Embryonic facial prominence (tissue), 1 donor: ENCODE measurements at regions not wholly inside any gene's neighbourhood (a gene's known extent, or its start where the extent isn't known, plus 50 kb on each side); places are given as distances from the start of the nearest gene placed in this dataset.

ENCODE experiments used
- DNase-seq: peaks from one replicate; pipeline ENCODE4 v3.0.0-alpha.2; 2016; ENCODE audit errors: extremely low spot score

DNA sequence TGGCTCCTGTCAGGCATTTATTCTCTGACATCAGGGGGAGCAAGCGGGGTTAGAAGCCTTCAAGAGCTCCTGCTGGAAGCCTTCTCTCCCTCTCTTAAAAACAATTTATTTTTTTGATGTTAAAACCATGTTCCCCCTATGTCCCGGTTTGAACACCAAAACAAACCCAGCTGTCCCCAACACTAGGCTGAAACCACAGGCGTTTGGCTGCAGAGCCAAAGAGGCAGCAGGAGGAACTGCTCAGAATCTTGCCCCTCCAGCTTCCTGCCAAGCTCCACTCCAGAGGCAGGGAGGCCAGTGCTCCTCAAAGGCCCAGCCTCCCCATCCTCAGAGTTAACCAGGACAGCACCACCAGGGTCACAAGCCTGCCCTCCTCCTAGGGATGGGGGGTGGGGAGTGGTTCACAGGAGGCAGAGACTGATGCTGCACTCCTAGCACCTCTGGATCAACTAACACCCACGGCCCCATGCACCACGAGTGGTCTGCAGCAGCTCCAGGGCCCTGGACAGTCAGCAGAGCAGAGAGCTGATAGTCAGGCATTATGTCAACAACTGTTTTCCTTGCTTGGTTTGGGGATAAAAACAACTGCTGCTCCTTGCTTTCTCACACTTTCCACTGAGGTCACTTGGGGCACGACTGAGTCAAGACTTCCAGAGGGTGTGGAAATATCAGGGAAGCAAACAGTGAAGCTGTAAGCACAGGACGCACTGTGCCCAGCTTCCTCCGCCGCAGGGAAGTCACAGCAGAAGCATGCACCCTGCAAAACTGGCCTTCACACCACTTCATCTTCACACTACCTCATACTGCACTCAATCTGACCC is 96.5 kb upstream of the ADRA1B start:
- DNase-seq, result no peak

DNA sequence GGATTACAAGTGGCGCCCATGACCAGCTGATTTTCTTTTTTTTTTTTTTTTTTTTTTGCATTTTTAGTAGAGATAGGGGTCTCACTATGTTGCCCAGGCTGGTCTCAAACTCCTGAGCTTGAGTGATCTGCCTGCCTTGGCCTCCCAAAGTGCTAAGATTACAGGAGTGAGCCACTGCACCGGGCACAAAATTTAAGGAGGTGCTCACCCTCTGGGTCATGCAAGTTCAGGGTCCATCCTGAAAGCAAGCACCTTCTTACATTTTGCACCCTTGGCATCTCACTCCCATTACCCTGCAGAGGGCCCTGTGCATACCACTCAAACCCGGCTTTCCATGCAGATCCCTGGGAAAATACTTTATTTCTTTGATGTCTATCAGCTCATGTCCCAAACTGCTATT is 95.6 kb upstream of the ADRA1B start:
- no peak for DNase-seq

DNA sequence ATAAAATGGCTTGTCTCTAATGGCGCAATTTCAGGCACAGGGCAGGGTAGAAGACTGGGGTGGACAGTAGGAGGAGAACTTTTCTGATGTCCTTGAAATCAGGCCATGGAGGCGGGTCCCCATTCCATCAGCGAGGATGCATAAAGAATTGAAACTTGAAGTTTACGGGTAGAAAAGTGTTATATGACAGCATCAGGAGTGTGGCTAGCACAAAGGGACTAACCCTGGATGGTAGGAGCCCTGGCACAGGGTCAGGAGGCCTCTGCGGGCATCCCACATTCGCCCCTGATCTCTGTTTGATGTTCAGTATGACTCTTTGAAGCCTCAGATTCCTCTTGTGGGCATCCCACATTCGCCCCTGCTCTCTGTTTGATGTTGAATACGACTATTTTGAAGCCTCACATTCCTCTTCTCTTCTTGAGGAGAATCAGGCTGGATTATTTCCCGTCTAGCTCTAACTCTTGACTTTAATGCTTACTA is 94.8 kb upstream of the ADRA1B start:
- DNase-seq, result no peak

DNA sequence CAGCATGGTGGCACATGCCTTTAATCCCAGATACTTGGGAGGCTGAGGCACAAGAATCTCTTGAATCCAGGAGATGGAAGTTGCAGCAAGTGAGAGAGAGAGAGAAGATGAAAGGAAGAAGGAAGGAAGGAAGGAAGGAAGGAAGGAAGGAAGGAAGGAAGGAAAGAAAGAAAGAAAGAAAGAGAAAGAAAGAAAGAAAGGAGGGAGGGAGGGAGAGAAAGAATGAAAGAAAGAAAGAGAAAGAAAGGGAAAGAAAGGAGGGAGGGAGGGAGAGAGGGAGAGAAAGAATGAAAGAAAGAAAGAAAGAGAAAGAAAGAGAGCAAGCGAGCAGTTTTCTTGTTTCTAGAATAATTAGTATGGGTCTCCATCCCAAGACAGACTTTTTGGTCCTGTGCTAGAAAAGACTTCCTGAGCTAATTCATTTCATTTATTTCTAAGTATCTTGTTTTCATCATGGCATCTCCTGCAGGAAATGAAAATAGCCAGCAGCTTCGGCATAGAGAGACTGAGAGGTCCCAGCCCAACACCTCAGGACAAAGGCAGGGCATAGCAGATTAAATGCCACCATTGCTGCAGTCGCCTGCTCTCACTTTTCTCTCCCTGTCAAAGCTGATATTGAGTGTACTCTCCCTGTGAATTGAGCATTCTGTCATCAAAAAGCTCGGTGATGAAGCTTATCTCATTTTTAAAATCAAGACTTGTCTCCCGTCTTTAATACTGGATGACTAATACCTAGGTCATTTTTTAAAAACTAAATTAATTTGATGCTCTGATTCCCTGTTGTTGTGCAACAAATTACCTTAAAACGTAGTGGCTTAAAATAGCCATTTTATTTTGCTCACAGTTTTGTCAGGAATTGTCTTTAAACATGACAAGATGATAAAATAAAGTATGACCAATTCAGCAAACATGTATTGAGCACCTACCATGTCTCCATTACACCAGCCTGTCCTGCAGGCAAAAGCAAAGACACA is 91.8 kb upstream of the ADRA1B start:
- DNase-seq, result no peak

DNA sequence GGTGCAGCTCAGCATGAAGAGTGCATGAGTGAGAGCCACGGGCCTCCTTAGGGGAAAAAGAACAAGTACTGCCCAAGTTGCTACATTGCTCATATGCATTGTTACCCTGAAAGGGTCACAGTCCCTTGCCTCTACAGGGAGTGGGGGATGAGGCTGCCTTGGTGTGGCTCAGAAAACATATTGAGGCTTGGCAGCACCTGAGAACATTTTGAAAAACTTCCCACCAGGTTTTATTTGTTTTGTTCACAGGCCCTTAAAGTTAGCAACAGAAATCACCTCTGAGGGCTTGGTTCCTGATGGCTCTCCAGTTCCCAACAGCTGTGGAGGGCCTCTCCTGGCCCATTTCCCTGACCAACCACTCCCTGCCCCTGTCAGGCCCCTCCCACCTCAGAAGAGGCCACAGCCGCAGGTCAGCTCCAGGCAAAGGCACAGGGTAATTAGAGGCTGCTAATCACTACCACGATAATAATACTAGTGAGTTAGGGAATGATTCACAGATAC is 90.7 kb upstream of the ADRA1B start:
- no peak for DNase-seq

DNA sequence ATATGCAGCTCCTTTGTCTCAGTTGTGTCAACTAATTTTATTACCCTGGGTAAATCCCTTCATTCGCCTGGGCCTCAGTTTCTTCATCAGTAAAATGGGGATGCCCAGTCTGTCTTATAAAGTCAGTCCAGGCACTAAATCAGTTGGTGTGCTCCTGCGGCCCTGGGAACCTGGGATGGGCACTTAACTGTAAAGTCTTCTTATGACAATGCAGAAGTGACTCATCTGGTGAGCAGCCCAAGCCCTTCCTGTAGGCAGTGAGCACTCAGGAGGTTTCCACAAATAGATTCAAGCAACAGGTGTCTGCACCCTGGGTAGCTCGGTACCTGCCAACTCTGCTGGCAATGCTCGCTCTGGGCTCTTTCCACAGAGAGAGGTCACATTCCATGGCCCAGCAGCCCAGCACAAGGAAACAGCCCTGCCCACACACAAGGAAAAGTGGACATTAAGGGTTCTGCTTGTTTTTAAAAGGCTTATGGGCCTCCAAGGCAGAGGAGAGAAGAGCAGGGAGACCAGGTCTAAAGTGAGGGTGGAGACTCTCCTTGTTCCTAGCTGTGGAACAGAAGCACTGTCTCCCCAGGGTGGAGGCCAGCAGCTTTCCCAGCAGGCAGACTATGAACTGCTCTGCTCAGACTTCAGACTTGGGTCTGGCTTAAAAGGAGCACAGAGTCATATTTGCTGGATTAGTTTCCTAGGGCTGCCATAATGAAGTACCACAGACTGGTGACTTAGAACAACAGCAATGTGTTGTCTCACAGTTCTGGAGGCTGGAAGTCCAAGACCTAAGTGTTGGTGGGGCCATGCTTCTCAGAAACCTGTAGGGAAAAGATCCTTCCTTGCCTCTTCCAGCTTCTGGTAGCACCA is 89.7 kb upstream of the ADRA1B start:
- DNase-seq, result no peak

DNA sequence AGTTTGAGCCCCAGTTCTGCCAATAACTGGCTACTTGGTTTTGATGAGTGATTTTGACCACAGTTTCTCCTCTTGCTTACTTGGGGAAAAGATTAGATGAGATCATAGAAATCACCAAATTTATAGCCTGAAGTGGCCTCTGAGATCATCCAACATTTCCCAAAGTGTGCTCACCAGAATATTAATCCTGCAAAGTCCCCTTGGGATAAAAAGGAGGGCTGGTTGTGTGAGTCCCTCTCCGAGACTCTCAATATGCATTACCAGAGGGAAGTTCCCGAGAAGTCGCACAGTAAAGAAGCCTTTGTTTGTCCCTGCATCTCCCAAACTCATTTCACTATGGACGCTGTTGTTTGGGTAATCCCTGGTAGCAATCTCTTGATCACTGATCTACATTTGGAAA is 88.4 kb upstream of the ADRA1B start:
- DNase-seq, result no peak

DNA sequence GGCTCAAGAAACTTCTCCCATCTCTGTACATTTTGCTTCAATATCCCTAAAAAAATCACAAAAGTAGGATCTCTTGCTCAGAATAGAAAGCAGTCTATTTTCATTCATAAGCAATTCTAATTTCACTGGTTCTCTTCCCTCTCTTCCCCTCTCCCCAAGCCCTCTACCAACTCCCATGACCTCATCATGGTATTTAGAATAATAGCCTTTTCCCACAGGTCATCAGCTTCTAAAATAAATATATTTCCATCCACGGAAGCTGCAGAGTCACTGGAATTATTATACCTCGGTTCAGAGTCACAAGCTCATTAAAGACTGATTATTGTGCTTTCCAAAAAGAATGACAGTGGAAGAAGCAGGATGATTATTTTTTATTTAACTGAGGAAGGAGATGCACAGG is 84.2 kb upstream of the ADRA1B start:
- no peak for DNase-seq

DNA sequence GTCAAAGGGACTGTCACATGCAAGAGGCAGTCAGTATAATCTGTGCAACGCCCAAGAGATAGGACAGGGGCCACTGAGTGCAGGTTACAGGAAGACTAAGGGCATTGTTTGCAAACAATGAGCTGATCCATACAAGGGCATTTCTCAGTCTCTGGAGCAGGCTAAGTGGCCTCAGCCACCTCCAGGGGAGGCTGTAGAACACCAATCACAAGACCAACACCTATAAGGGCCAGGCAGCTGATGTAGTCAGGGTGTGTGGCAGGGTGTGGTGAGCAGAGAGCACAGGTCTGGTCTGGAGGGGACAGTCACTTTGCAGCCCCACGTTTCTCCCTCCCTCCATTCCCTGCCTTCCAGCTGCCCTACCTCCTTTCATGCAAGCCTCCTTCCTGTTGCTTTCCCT is 83.2 kb upstream of the ADRA1B start:
- no peak for DNase-seq

DNA sequence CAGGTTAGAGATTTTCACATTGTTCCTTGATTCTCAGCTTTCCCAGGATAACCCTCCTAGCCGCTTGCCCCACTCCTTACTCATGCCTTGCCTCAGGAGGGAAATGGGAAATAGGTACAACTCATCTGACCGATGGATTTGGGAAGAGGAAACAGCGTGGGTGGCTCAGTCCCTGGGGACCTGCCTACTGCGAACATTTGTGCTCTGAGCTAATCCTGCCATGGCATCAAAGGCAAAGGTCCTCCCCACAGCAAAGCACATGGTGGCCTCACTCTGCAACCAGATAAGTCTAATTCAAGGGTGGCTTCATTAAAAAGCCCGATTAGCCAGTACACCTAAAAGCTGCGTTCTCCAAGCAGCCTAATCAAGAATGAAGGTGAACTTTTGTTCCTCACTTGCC is 82.4 kb upstream of the ADRA1B start:
- no peak for DNase-seq

DNA sequence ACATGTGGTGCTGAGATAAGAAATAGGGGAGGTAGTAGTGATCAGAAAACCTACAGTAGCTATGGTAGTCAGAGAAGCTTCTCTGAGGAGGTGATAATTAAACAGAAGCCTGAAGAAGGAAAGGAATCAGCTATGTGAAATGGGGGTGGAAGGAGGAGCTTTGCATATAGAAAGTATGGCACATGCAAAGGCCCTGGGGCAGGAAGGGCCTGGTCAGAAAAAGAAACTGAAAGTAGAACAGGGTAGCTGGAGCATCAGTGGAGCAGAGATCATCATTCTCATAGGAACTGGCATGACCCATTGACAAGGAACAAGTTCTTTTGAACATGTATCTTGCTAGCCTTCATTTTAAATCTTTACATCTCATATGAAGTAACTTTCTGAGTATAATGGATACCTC is 80.7 kb upstream of the ADRA1B start:
- DNase-seq, result no peak

DNA sequence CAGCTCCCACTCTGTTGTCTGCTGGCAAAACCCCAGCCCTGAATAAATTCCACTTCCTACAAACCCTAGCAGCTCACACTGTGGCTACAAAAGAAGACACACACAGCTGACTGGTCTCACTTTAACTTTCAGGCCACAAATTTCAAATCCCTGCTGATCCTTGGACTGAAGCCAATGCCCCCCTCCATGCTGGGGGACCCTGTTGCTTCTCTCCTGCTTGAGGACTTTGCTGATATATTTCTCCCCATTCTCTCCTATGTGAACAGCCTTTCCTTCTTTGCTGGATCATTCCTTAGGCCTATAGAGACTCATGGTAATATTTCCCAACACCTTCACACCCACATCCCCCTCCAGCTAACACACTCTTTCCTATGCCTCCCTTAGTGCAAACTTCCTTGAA is 79.6 kb upstream of the ADRA1B start:
- no peak for DNase-seq

DNA sequence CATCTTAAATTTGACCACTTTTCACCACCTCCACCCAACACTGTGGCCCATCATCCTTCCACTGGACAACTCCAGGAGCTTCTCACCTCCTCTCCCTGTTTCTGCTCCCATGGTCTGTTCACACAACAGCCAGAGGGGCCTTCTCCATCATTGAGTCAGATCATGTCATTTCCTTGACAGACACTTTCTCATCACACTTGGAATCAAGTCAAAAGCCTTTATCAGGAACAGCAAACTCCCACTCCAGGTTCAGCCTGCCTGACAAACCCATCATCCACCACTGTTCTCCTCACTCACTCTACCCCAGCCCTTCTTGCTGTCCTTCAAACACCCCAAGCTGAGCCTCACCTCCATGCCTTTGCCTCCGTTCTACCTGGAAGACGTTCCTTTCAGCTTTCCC is 78.4 kb upstream of the ADRA1B start:
- no peak for DNase-seq

DNA sequence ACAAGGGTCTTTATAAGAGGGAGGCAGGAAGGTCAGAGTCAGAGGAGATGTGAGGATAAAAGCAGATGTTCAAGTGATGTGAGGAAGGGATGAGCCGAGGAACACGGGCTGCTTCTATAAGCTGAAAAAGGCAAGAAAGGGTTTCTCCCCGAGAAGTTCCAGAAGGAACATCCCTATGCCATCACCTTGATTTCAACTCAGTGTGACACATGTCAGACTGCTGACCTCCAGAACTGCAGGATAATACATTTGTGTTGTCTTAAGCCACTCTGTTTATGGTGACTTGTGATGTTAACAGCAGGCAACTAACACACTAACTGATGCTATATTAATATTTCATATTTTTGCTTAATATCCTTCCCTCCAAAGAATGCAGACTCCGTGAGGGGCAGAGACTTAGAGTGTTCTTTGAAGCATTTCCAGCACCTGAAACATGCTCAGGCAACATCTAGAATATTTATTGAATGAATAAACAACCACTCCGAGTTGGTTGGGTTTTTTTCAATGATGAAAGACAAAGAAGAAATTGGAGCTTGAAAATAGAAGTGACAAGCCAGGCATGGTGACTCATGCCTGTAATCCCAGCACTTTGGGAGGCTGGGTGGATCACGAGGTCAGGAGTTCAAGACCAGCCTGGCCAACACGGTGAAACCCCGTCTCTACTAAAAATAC is 77.6 kb upstream of the ADRA1B start:
- DNase-seq, result no peak

DNA sequence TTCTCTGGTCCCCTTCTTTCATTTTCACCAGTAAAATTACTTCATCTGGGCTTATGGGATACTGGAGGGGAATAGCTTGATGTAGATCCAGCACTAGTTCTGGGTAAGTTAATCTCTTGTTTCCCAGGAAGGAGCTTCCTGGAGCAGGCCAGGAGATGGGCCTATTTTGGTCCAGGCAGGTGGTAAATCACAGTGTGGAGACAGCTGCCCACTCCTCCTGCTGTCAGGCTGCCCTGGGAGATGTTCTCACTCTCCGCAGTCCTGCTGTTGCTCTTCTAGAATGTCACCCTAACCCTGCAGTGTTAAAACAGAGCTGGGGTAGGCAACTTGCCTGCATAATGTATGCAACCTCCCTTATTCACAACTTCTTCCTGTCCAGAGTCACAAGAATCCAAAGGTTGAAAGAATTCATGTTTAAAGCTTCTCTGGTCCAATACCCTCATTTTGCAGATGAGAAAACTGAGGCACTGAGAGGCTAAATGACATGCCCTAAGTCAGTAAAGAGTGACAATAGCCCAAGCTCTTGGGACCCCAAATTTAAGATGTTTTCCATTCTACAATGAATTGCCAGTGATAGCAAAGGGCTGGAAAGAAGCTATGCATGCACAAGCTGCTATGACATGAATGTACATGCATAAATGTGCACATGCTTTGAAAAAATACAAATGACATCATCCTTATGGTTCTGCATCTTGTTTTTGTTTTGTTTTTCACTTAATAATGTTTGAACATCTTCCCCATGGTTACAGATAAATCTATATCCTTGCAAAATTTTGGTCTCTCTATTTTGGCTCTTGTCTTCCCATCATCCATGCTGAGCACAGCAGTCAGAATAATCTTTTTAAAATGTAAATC is 71.8 kb upstream of the ADRA1B start:
- no peak for DNase-seq

DNA sequence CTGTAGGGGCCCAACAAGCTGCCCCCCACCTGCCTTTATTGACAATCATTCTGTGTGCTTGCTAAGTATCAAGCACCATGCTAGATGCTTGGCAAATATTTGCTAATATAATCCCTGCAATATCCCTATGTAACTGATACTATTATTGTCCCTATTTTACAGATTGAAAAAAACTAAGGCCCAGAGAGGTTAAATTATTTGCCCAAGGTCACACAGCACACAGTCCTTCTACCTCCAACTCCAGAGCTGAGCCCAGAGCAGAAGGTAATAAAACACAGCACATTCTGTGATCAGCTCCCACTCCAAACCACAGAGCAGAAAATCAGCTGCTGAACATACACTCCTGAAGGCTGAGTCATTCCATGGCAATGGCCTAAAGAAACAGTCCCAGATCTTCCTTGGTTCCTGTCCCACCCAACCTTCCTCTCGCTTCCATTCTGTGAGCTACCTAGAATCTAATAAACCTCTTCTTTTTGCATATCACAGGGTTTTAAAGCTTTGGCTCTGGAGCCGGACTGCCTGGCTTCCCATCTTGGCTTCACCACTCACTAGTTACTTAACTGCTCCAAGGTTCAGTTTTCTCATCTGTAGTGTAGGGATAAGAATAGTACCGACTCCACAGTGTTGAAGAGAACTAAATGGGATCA is 66.7 kb upstream of the ADRA1B start:
- DNase-seq, result no peak

DNA sequence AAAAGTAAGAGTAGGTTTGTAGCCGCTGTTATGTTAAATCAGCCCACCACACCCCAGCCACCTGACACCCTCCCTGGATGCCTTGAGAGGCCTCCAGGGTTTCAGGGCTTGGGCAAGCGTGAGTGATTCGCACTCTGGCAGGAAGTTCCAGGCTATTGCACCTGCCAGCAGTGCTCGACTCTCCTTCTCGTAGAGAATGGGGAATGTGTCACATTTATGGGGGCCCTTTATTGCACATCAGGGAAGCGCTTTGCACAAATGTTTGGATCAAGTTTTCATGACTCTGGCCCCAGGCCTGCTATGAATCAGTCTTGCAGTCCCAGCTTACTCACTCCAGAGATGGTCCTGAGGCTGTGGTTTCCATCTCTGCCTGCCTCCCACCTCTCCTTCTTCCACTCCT is 66.1 kb upstream of the ADRA1B start:
- no peak for DNase-seq

DNA sequence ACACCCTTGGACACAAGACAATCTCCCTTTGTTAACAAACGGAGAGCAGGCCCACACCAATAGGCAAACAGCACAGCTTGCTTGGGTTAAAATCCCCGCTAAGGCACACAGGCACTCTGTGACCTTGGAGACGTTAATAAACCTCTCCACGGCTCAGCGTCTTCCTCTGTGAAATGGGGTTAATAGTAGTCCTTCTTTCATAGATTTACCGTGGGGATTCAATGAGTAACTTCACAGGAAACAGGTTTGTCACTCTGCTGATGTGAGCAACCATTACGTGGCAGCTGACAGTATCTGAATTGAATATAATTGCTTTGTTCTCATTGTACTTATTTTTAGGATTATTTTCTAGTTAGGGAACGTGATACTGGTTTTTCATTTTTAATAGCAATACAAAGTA is 65.2 kb upstream of the ADRA1B start:
- no peak for DNase-seq

DNA sequence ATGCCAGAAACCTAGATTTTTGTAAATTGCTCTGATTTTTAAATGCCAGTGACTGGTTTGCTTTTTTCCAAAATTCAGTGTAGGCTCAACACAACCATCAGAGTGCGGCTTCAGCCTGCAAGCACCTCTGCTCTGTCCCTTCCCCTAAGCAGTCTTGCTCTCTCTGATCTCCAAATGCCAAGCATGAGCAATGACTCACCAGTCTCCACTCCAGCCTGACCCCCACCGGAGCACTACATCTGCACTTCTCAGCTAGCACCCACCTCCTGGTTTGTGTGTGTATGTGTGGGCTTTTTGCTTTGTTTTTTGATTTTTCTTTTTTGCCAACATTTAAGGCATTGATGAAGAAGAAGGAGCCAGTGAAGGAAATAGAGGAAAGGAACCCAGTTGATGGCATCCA is 61.4 kb upstream of the ADRA1B start:
- no peak for DNase-seq
